ENCODE measurements at regions not wholly inside any gene's neighbourhood (a gene's known extent, or its start where the extent isn't known, plus 50 kb on each side); places are given as distances from the start of the nearest gene placed in this dataset.

GRCh38 chr13:73693215-73693614, 441.0 kb downstream of the KLF12 start:
- no peaks in the 10 kb centered on the region for H3K79me2 ChIP-seq (ENCODE audit: insufficient read depth, low read depth, low read length)
- intact Hi-C loops (cut with micrococcal nuclease; ENCODE audit: unreplicated experiment), result no loop called here
- no peak for DNase-seq (ENCODE audit: low spot score)
- no peak overlapping the region for H3K4me2 ChIP-seq (ENCODE audit: low read length)
- H2AFZ ChIP-seq (ENCODE audit: low read length), result no peak overlapping the region
- no peaks in the 10 kb centered on the region for H4K20me1 ChIP-seq (ENCODE audit: insufficient read depth, low read length)
- no peaks in the 10 kb centered on the region for H3K9me2 ChIP-seq (ENCODE audit: insufficient read depth, low read length)
- H3K4me3 ChIP-seq (ENCODE audit: low read depth, low read length, poor library complexity, severe bottlenecking), result no peak overlapping the region
- no peak for TF ChIP-seq CTCF (conservative IDR thresholded peaks at IDR 0.05; ENCODE audit: low read length)
- no peak for TF ChIP-seq EZH2phosphoT487 (IDR thresholded peaks at IDR 0.05; ENCODE audit: borderline replicate concordance, low read depth, low read length)
- ChIA-PET CTCF (ENCODE audit: unreplicated experiment) (no interaction called here), POLR2A (interaction anchor here (1.0 to 1.3 kb wide), 2 partner anchors 9 to 922 kb away, joined by 3 to 4 read pairs; no protein-coding TSS in a partner anchor)
- H3K27ac ChIP-seq (ENCODE audit: low read depth, low read length, poor library complexity, severe bottlenecking), result no peak overlapping the region
- H3K4me1 ChIP-seq (ENCODE audit: insufficient read depth, low read length, poor library complexity, severe bottlenecking), result no peaks in the 10 kb centered on the region
- BruUV-seq (replicated peaks), result no TSS peak
- H3K9me3 ChIP-seq (ENCODE audit: low read length), result no peaks in the 10 kb centered on the region
- H3K36me3 ChIP-seq (ENCODE audit: insufficient read depth, low read length), result peaks cover 16% of the 10 kb centered on the region; the same call in 1 of the 2 replicates

GRCh38 chr13:73691891-73692290, 442.3 kb downstream of the KLF12 start:
- ChIA-PET CTCF (ENCODE audit: unreplicated experiment) (no interaction called here), POLR2A (no interaction called here)
- no peak for TF ChIP-seq EZH2phosphoT487 (IDR thresholded peaks at IDR 0.05; ENCODE audit: borderline replicate concordance, low read depth, low read length)
- no peak for TF ChIP-seq CTCF (conservative IDR thresholded peaks at IDR 0.05; ENCODE audit: low read length)
- no peak for DNase-seq (ENCODE audit: low spot score)
- Histone ChIP-seq H3K79me2 (ENCODE audit: insufficient read depth, low read depth, low read length) (no peaks in the 10 kb centered on the region), H3K4me1 (ENCODE audit: insufficient read depth, low read length, poor library complexity, severe bottlenecking) (no peaks in the 10 kb centered on the region), H4K20me1 (ENCODE audit: insufficient read depth, low read length) (no peaks in the 10 kb centered on the region), H3K4me2 (ENCODE audit: low read length) (no peak overlapping the region), H3K9me2 (ENCODE audit: insufficient read depth, low read length) (no peaks in the 10 kb centered on the region), H2AFZ (ENCODE audit: low read length) (no peak overlapping the region), H3K4me3 (ENCODE audit: low read depth, low read length, poor library complexity, severe bottlenecking) (no peak overlapping the region), H3K9me3 (ENCODE audit: low read length) (no peaks in the 10 kb centered on the region), H3K27ac (ENCODE audit: low read depth, low read length, poor library complexity, severe bottlenecking) (no peak overlapping the region), H3K36me3 (ENCODE audit: insufficient read depth, low read length) (peaks cover 16% of the 10 kb centered on the region; the same call in 1 of the 2 replicates)
- BruUV-seq (replicated peaks), result no TSS peak
- intact Hi-C loops (cut with micrococcal nuclease; ENCODE audit: unreplicated experiment), result no loop called here

- no peak for TF ChIP-seq CTCF (conservative IDR thresholded peaks at IDR 0.05; ENCODE audit: low read length)
- no peak for TF ChIP-seq EZH2phosphoT487 (IDR thresholded peaks at IDR 0.05; ENCODE audit: borderline replicate concordance, low read depth, low read length)
- Histone ChIP-seq H2AFZ (ENCODE audit: low read length) (no peak overlapping the region), H3K9me3 (ENCODE audit: low read length) (no peaks in the 10 kb centered on the region), H4K20me1 (ENCODE audit: insufficient read depth, low read length) (no peaks in the 10 kb centered on the region), H3K4me3 (ENCODE audit: low read depth, low read length, poor library complexity, severe bottlenecking) (no peak overlapping the region), H3K79me2 (ENCODE audit: insufficient read depth, low read depth, low read length) (no peaks in the 10 kb centered on the region), H3K4me2 (ENCODE audit: low read length) (no peak overlapping the region), H3K36me3 (ENCODE audit: insufficient read depth, low read length) (peaks cover under 1% of the 10 kb centered on the region; the same call in 1 of the 2 replicates), H3K27ac (ENCODE audit: low read depth, low read length, poor library complexity, severe bottlenecking) (no peak overlapping the region), H3K4me1 (ENCODE audit: insufficient read depth, low read length, poor library complexity, severe bottlenecking) (no peaks in the 10 kb centered on the region), H3K9me2 (ENCODE audit: insufficient read depth, low read length) (no peaks in the 10 kb centered on the region)
- DNase-seq (ENCODE audit: low spot score), result no peak
- CTCF ChIA-PET (ENCODE audit: unreplicated experiment), result no interaction called here
- BruUV-seq (replicated peaks), result no TSS peak
- POLR2A ChIA-PET, result no interaction called here
- intact Hi-C loops (cut with micrococcal nuclease; ENCODE audit: unreplicated experiment), result no loop called here
Observed at GRCh38 chr13:73687929-73688328, 446.3 kb downstream of the KLF12 start.
